ENCODE measurements at regions not wholly inside any gene's neighbourhood (a gene's known extent, or its start where the extent isn't known, plus 50 kb on each side); places are given as distances from the start of the nearest gene placed in this dataset.

GRCh38 chr6:26267083-26267589, 97.9 kb upstream of the BTN3A2 start:
- TF ChIP-seq POLR2AphosphoS5 (IDR thresholded peaks at IDR 0.05; ENCODE audit: low read depth, low read length) (no peak), PAX5 (IDR thresholded peaks at IDR 0.05; ENCODE audit: insufficient read depth, low read length, severe bottlenecking) (no peak), POLR2A (IDR thresholded peaks at IDR 0.05; ENCODE audit: low read depth, low read length) (no peak), TAF1 (IDR thresholded peaks at IDR 0.05; ENCODE audit: low read depth, low read length) (no peak), SPI1 (IDR thresholded peaks at IDR 0.05; ENCODE audit: low read depth, low read length) (no peak), POU2F2 (IDR thresholded peaks at IDR 0.05; ENCODE audit: low read depth, low read length) (no peak)

All from GM12891 (cell line).